ENCODE measurements at regions not wholly inside any gene's neighbourhood (a gene's known extent, or its start where the extent isn't known, plus 50 kb on each side); places are given as distances from the start of the nearest gene placed in this dataset.

- Histone ChIP-seq H3K4me3 (ENCODE audit: low read length in 2 of 2) (no peak overlapping the region), H3K27me3 (ENCODE audit: control insufficient read depth in 2 of 2, insufficient read depth in 2 of 2, low read length in 2 of 2) (no peaks in the 10 kb centered on the region), H3K36me3 (ENCODE audit: control insufficient read depth in 2 of 2, insufficient read depth in 2 of 2, low read length in 2 of 2) (no peaks in the 10 kb centered on the region), H3K4me1 (ENCODE audit: control insufficient read depth in 2 of 2, insufficient read depth in 2 of 2, low read length in 2 of 2) (no peaks in the 10 kb centered on the region), H3K27ac (ENCODE audit: low read depth in 2 of 2, low read length in 2 of 2) (no peak overlapping the region), H3K9me3 (ENCODE audit: control insufficient read depth in 2 of 2, low read length in 2 of 2) (no peaks in the 10 kb centered on the region), H3K9ac (ENCODE audit: low read depth in 1 of 2, low read length in 2 of 2) (no peak overlapping the region)
Measured at GRCh38 chr6:167510648-167511047, 185.8 kb downstream of the TTLL2 start.

DNA sequence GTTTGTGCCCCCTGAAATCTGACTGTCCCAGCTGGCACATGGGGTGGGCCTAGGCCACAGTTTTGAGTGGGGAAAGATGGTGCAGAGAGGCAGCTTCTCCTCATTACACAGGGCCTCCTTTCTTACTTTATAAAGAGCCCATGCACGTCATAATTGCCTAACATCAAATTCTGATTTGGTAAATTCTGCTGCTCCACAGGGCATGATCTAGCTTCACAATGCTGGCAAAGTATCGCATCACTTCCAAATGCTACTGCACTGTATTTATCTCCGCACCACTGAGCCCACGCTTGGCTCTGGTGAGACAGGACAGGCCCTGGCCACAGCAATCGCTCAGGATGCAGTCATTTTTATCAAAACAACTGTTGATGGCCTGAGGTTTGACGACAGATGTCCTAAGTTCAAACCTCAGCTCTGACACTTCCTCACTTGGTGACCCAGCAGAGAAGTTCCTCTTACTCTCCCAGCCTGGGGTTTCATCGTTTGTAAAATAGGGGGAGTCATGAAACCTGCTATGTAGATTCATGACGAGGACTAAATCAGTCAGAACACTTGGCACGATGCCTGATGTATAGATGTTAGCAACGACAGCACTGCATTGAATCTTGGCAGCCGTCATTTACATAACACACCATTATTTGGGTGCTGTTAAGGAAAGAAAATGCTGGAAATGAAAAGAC is 187.9 kb downstream of the TTLL2 start:
- Histone ChIP-seq H3K4me3 (ENCODE audit: low read length in 2 of 2) (no peak overlapping the region), H3K27ac (ENCODE audit: low read depth in 2 of 2, low read length in 2 of 2) (no peak overlapping the region), H3K36me3 (ENCODE audit: control insufficient read depth in 2 of 2, insufficient read depth in 2 of 2, low read length in 2 of 2) (no peaks in the 10 kb centered on the region), H3K4me1 (ENCODE audit: control insufficient read depth in 2 of 2, insufficient read depth in 2 of 2, low read length in 2 of 2) (no peaks in the 10 kb centered on the region), H3K9ac (ENCODE audit: low read depth in 1 of 2, low read length in 2 of 2) (no peak overlapping the region), H3K9me3 (ENCODE audit: control insufficient read depth in 2 of 2, low read length in 2 of 2) (no peaks in the 10 kb centered on the region), H3K27me3 (ENCODE audit: control insufficient read depth in 2 of 2, insufficient read depth in 2 of 2, low read length in 2 of 2) (no peaks in the 10 kb centered on the region)

GRCh38 chr6:167513778-167514177 is 188.9 kb downstream of the TTLL2 start:
- Histone ChIP-seq H3K9ac (ENCODE audit: low read depth in 1 of 2, low read length in 2 of 2) (no peak overlapping the region), H3K4me3 (ENCODE audit: low read length in 2 of 2) (no peak overlapping the region), H3K9me3 (ENCODE audit: control insufficient read depth in 2 of 2, low read length in 2 of 2) (no peaks in the 10 kb centered on the region), H3K27ac (ENCODE audit: low read depth in 2 of 2, low read length in 2 of 2) (no peak overlapping the region), H3K4me1 (ENCODE audit: control insufficient read depth in 2 of 2, insufficient read depth in 2 of 2, low read length in 2 of 2) (no peaks in the 10 kb centered on the region), H3K27me3 (ENCODE audit: control insufficient read depth in 2 of 2, insufficient read depth in 2 of 2, low read length in 2 of 2) (no peaks in the 10 kb centered on the region), H3K36me3 (ENCODE audit: control insufficient read depth in 2 of 2, insufficient read depth in 2 of 2, low read length in 2 of 2) (no peaks in the 10 kb centered on the region)

DNA sequence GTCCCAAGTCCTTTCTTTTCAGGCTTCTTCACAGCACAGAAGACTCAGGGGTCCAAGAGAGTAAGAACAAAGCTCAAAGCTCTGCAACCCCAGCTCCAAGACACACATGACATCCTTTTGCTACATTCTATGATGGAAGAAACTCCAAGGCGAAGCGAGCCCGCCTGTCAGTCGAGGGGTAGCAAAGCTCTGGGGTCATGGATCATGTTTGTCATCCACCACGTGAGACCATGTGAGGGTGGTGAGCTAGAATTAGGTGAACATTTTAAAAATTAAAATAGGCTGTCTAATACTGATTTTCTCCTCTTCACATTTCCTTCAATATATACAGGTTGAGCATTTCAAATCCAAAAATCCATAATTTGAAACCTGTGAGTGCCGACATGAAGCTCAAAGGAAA is 189.6 kb downstream of the TTLL2 start:
- Histone ChIP-seq H3K36me3 (ENCODE audit: control insufficient read depth in 2 of 2, insufficient read depth in 2 of 2, low read length in 2 of 2) (no peaks in the 10 kb centered on the region), H3K27ac (ENCODE audit: low read depth in 2 of 2, low read length in 2 of 2) (no peak overlapping the region), H3K9me3 (ENCODE audit: control insufficient read depth in 2 of 2, low read length in 2 of 2) (no peaks in the 10 kb centered on the region), H3K4me1 (ENCODE audit: control insufficient read depth in 2 of 2, insufficient read depth in 2 of 2, low read length in 2 of 2) (no peaks in the 10 kb centered on the region), H3K9ac (ENCODE audit: low read depth in 1 of 2, low read length in 2 of 2) (no peak overlapping the region), H3K4me3 (ENCODE audit: low read length in 2 of 2) (no peak overlapping the region), H3K27me3 (ENCODE audit: control insufficient read depth in 2 of 2, insufficient read depth in 2 of 2, low read length in 2 of 2) (peaks cover 0 to 2% of the 10 kb centered on the region in 2 donors)

- Histone ChIP-seq H3K4me3 (ENCODE audit: low read length in 2 of 2) (no peak overlapping the region), H3K4me1 (ENCODE audit: control insufficient read depth in 2 of 2, insufficient read depth in 2 of 2, low read length in 2 of 2) (no peaks in the 10 kb centered on the region), H3K27ac (ENCODE audit: low read depth in 2 of 2, low read length in 2 of 2) (no peak overlapping the region), H3K36me3 (ENCODE audit: control insufficient read depth in 2 of 2, insufficient read depth in 2 of 2, low read length in 2 of 2) (no peaks in the 10 kb centered on the region), H3K9me3 (ENCODE audit: control insufficient read depth in 2 of 2, low read length in 2 of 2) (no peaks in the 10 kb centered on the region), H3K9ac (ENCODE audit: low read depth in 1 of 2, low read length in 2 of 2) (no peak overlapping the region), H3K27me3 (ENCODE audit: control insufficient read depth in 2 of 2, insufficient read depth in 2 of 2, low read length in 2 of 2) (peaks cover 0 to 2% of the 10 kb centered on the region in 2 donors)
Measured at GRCh38 chr6:167515873-167516507, 191.1 kb downstream of the TTLL2 start.

DNA sequence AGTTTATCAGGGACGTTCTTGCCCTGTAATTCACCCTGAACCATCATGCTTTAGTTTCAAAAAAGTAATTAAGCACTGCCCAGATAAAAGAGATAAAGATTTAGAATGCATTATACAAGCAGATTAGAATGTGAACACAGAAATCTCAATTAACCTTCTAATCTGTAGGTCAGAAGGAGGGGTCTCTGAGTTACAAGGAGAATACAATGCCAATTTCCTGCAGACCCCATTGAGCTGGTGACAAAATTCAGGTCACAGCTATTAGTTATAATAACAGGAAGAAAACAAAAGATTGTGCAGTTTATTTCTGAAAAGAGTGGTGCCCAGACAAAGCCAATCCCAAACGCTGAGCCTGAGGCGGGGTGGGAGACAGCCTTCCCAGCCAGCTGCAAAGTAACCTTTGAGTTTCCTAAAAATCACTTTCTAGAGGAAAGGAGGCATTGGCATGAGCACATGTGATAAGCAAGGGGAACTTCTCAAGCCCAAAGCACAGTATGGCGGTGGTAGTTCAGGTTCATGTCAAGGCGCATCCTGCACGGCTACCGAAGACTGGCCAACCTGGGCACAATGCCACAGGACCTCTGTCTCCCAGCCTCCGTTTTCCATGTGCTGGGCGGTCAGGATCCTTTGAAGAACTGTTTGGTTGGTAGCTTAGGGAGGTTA is 192.5 kb downstream of the TTLL2 start:
- H3K9me3 ChIP-seq (ENCODE audit: control insufficient read depth in 2 of 2, low read length in 2 of 2) = no peaks in the 10 kb centered on the region
- no peak overlapping the region for H3K4me3 ChIP-seq (ENCODE audit: low read length in 2 of 2)
- H3K9ac ChIP-seq (ENCODE audit: low read depth in 1 of 2, low read length in 2 of 2) = no peak overlapping the region
- H3K36me3 ChIP-seq (ENCODE audit: control insufficient read depth in 2 of 2, insufficient read depth in 2 of 2, low read length in 2 of 2) = no peaks in the 10 kb centered on the region
- H3K4me1 ChIP-seq (ENCODE audit: control insufficient read depth in 2 of 2, insufficient read depth in 2 of 2, low read length in 2 of 2) = no peaks in the 10 kb centered on the region
- peaks cover 0 to 2% of the 10 kb centered on the region in 2 donors for H3K27me3 ChIP-seq (ENCODE audit: control insufficient read depth in 2 of 2, insufficient read depth in 2 of 2, low read length in 2 of 2)
- no peak overlapping the region for H3K27ac ChIP-seq (ENCODE audit: low read depth in 2 of 2, low read length in 2 of 2)

GRCh38 chr6:167523426-167523825 is 198.5 kb downstream of the TTLL2 start:
- Histone ChIP-seq H3K36me3 (ENCODE audit: control insufficient read depth in 2 of 2, insufficient read depth in 2 of 2, low read length in 2 of 2) (no peaks in the 10 kb centered on the region), H3K9ac (ENCODE audit: low read depth in 1 of 2, low read length in 2 of 2) (no peak overlapping the region), H3K27ac (ENCODE audit: low read depth in 2 of 2, low read length in 2 of 2) (no peak overlapping the region), H3K27me3 (ENCODE audit: control insufficient read depth in 2 of 2, insufficient read depth in 2 of 2, low read length in 2 of 2) (peaks cover 0 to 3% of the 10 kb centered on the region in 2 donors), H3K4me3 (ENCODE audit: low read length in 2 of 2) (no peak overlapping the region), H3K9me3 (ENCODE audit: control insufficient read depth in 2 of 2, low read length in 2 of 2) (no peaks in the 10 kb centered on the region), H3K4me1 (ENCODE audit: control insufficient read depth in 2 of 2, insufficient read depth in 2 of 2, low read length in 2 of 2) (no peaks in the 10 kb centered on the region)

DNA sequence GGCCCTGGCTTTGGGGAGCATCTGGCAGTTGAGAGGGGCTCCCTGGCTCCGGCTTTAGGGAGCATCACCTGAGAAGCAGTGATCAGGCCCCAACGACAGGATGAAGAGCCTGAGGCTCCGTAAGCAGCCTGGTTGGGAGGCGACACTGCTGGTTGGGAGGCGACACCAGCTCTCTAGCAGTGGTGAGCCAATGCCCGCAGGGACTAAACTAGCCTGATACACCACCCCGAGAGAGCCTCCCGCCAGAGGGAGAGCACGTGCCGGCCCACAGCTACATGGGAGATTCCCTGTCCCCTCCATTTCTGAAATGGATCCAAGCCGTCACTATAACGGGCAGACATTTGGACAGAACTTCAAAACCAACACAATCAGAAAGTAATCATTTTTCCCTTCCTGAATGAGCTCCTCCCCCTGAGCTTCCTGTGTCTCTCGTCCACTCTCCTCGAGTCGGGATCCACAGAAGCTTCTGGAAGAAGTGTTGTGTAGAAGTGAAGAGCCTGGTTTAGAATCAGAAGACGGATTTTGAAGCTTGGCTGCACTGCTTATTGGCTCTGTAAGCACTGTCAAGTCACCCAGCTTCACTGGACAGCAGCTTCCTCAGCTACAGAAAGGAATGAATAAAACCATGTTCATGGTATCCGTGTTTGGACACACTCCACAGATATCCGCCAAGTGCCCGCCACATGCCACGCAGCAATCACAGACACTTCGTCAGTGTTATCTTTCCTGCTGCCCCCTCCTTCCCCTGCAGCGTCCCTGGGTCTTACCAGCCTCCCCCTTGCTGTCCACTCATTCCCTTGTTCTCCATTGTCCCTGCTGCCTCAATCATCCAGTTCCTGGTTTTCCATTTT is 199.6 kb downstream of the TTLL2 start:
- no peak overlapping the region for H3K4me3 ChIP-seq (ENCODE audit: low read length in 2 of 2)
- H3K9ac ChIP-seq (ENCODE audit: low read depth in 1 of 2, low read length in 2 of 2) = no peak overlapping the region
- H3K9me3 ChIP-seq (ENCODE audit: control insufficient read depth in 2 of 2, low read length in 2 of 2) = no peaks in the 10 kb centered on the region
- H3K27me3 ChIP-seq (ENCODE audit: control insufficient read depth in 2 of 2, insufficient read depth in 2 of 2, low read length in 2 of 2) = peaks cover 0 to 2% of the 10 kb centered on the region in 2 donors
- no peaks in the 10 kb centered on the region for H3K4me1 ChIP-seq (ENCODE audit: control insufficient read depth in 2 of 2, insufficient read depth in 2 of 2, low read length in 2 of 2)
- no peak overlapping the region for H3K27ac ChIP-seq (ENCODE audit: low read depth in 2 of 2, low read length in 2 of 2)
- no peaks in the 10 kb centered on the region for H3K36me3 ChIP-seq (ENCODE audit: control insufficient read depth in 2 of 2, insufficient read depth in 2 of 2, low read length in 2 of 2)

DNA sequence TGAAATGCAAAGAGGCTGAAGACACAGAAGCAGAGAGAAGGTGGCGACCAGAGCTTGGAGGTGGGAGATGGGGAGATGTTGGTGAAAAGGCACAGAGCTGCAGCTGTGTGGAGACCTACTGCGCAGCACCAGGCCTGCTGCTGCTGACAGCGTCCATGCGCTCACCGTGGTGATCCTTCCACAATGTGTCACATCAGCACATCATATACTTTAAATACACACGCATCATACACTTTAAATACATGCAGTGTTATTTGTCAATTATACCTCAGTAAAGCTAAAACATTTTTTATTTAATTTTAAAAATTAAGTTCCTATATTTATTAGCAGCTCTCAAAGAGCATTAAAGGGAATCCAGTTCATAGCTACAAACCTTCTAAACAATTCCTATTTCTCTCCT is 200.9 kb downstream of the TTLL2 start:
- no peak overlapping the region for H3K27ac ChIP-seq (ENCODE audit: low read depth in 2 of 2, low read length in 2 of 2)
- H3K36me3 ChIP-seq (ENCODE audit: control insufficient read depth in 2 of 2, insufficient read depth in 2 of 2, low read length in 2 of 2) = no peaks in the 10 kb centered on the region
- H3K27me3 ChIP-seq (ENCODE audit: control insufficient read depth in 2 of 2, insufficient read depth in 2 of 2, low read length in 2 of 2) = peaks cover 0 to 2% of the 10 kb centered on the region in 2 donors
- no peak overlapping the region for H3K4me3 ChIP-seq (ENCODE audit: low read length in 2 of 2)
- H3K4me1 ChIP-seq (ENCODE audit: control insufficient read depth in 2 of 2, insufficient read depth in 2 of 2, low read length in 2 of 2) = no peaks in the 10 kb centered on the region
- H3K9ac ChIP-seq (ENCODE audit: low read depth in 1 of 2, low read length in 2 of 2) = no peak overlapping the region
- no peaks in the 10 kb centered on the region for H3K9me3 ChIP-seq (ENCODE audit: control insufficient read depth in 2 of 2, low read length in 2 of 2)
